Mesendoderm (in vitro differentiated cells): ENCODE measurements at regions not wholly inside any gene's neighbourhood (a gene's known extent, or its start where the extent isn't known, plus 50 kb on each side); places are given as distances from the start of the nearest gene placed in this dataset.
"Not testable (repeated sequence)": the region's sequence is repeated elsewhere in the genome, so short reads cannot be mapped to it uniquely, and the experiment has no call there.

Experiments used
- DNase-seq: peaks from one replicate; pipeline ENCODE4 v3.0.0; 2013
- H2AK5ac ChIP-seq: 2 replicates; pipeline ENCODE4 v1.6.1; 2013; ENCODE audit warnings: low read length, inconsistent platforms
- H2BK120ac ChIP-seq: 2 replicates; pipeline ENCODE4 v1.6.1; 2013; ENCODE audit warnings: low read depth, mild to moderate bottlenecking, low read length, moderate library complexity, mixed read lengths
- H2BK15ac ChIP-seq: replicated peaks from 2 replicates; pipeline ENCODE4 v1.6.1; 2013; ENCODE audit warnings: low read depth, mild to moderate bottlenecking, moderate library complexity
- H2BK5ac ChIP-seq: 2 replicates; pipeline ENCODE4 v1.6.1; 2013; ENCODE audit warnings: low read length, inconsistent platforms
- H3K18ac ChIP-seq: 2 replicates; pipeline ENCODE4 v1.6.1; 2013; ENCODE audit warnings: mild to moderate bottlenecking, low read length, mixed read lengths
- H3K23ac ChIP-seq: one replicate; pipeline ENCODE4 v1.6.1; 2013; ENCODE audit warnings: low read length
- H3K27ac ChIP-seq: 2 replicates; pipeline ENCODE4 v1.5.1; 2013; ENCODE audit warnings: low read depth, mild to moderate bottlenecking, inconsistent platforms, low read length, moderate library complexity
- H3K27me3 ChIP-seq: 2 replicates; pipeline ENCODE4 v1.6.1; 2013; ENCODE audit warnings: low read length, control low read depth, mild to moderate bottlenecking, inconsistent platforms; ENCODE audit not compliant: insufficient read depth, poor library complexity
- H3K36me3 ChIP-seq: 2 replicates; pipeline ENCODE4 v1.6.1; 2013; ENCODE audit warnings: low read length, inconsistent platforms; ENCODE audit not compliant: control insufficient read depth, insufficient read depth
- H3K4ac ChIP-seq: one replicate; pipeline ENCODE4 v1.6.1; 2013; ENCODE audit warnings: low read depth, mild to moderate bottlenecking, low read length, moderate library complexity
- H3K4me1 ChIP-seq: 2 replicates; pipeline ENCODE4 v1.6.1; 2013; ENCODE audit warnings: low read depth, low read length, inconsistent platforms; ENCODE audit not compliant: control insufficient read depth
- H3K4me2 ChIP-seq: 2 replicates; pipeline ENCODE4 v1.6.1; 2013; ENCODE audit warnings: low read length
- H3K4me3 ChIP-seq: 2 replicates; pipeline ENCODE4 v1.5.1; 2013; ENCODE audit warnings: mild to moderate bottlenecking, low read length
- H3K56ac ChIP-seq: one replicate; pipeline ENCODE4 v1.6.1; 2013; ENCODE audit warnings: low read length
- H3K79me1 ChIP-seq: 2 replicates; pipeline ENCODE4 v1.6.1; 2013; ENCODE audit warnings: low read length, inconsistent platforms
- H3K79me2 ChIP-seq: 2 replicates; pipeline ENCODE4 v1.6.1; 2013; ENCODE audit warnings: mild to moderate bottlenecking, low read length; ENCODE audit not compliant: control insufficient read depth, insufficient read depth
- H3K9ac ChIP-seq: 2 replicates; pipeline ENCODE4 v1.6.1; 2013; ENCODE audit warnings: low read length, inconsistent platforms
- H4K5ac ChIP-seq: one replicate; pipeline ENCODE4 v1.6.1; 2013; ENCODE audit warnings: low read length
- H4K8ac ChIP-seq: one replicate; pipeline ENCODE4 v1.6.1; 2013; ENCODE audit warnings: low read depth, mild to moderate bottlenecking, control low read depth, low read length, moderate library complexity
- WGBS: extraction: QIAGEN DNeasy Blood & Tissue Kit; methylation state at CpG from one replicate; pipeline ENCODE4 v1.1.7; 2013; ENCODE audit warnings: low lambda C conversion rate, missing lambda C conversion rate; ENCODE audit not compliant: insufficient coverage; ENCODE audit errors: extremely low coverage; 5-methylcytosine and 5-hydroxymethylcytosine counted together

- H2BK120ac ChIP-seq, H3K27ac ChIP-seq, DNase-seq, H3K4ac ChIP-seq, H3K79me2 ChIP-seq, H4K8ac ChIP-seq, H2BK15ac ChIP-seq, H3K27me3 ChIP-seq, H3K4me3 ChIP-seq, H3K23ac ChIP-seq, H3K4me1 ChIP-seq, H3K4me2 ChIP-seq, H3K36me3 ChIP-seq, H3K9ac ChIP-seq, H3K79me1 ChIP-seq, H3K18ac ChIP-seq, H3K56ac ChIP-seq, H2AK5ac ChIP-seq, H2BK5ac ChIP-seq, H4K5ac ChIP-seq: not testable (repeated sequence)
- WGBS = no CpG with 5 or more reads among the region's 6 CpGs
Measured at GRCh38 chr16:16448423-16448822, 69.5 kb downstream of the NPIPA7 start.

GRCh38 chr16:16449712-16450237, 70.8 kb downstream of the NPIPA7 start:
- H3K4ac ChIP-seq, H3K4me1 ChIP-seq, H4K8ac ChIP-seq, H3K18ac ChIP-seq, H2BK120ac ChIP-seq, H3K36me3 ChIP-seq, H2BK15ac ChIP-seq, H3K27me3 ChIP-seq, H3K79me1 ChIP-seq, H3K4me3 ChIP-seq, H3K56ac ChIP-seq, H2AK5ac ChIP-seq, H4K5ac ChIP-seq, H2BK5ac ChIP-seq, H3K23ac ChIP-seq, H3K79me2 ChIP-seq, H3K4me2 ChIP-seq, DNase-seq, H3K9ac ChIP-seq, H3K27ac ChIP-seq: not testable (repeated sequence)
- no CpG with 5 or more reads among the region's 4 CpGs for WGBS

GRCh38 chr16:16451721-16452410, 72.9 kb downstream of the NPIPA7 start:
- DNase-seq, H3K18ac ChIP-seq, H3K79me1 ChIP-seq, H3K4me2 ChIP-seq, H2BK120ac ChIP-seq, H3K4me3 ChIP-seq, H3K56ac ChIP-seq, H2BK15ac ChIP-seq, H3K27me3 ChIP-seq, H4K8ac ChIP-seq, H3K4me1 ChIP-seq, H2AK5ac ChIP-seq, H3K27ac ChIP-seq, H3K36me3 ChIP-seq, H3K79me2 ChIP-seq, H4K5ac ChIP-seq, H3K4ac ChIP-seq, H3K23ac ChIP-seq, H3K9ac ChIP-seq, H2BK5ac ChIP-seq: not testable (repeated sequence)
- WGBS = no CpG with 5 or more reads among the region's 10 CpGs

GRCh38 chr16:16458579-16458978, 79.6 kb downstream of the NPIPA7 start:
- WGBS = no CpG with 5 or more reads among the region's 5 CpGs
- H3K18ac ChIP-seq, H3K79me2 ChIP-seq: not testable (repeated sequence)

GRCh38 chr16:16463792-16464191, 84.9 kb downstream of the NPIPA7 start:
- H3K36me3 ChIP-seq, H4K5ac ChIP-seq, H3K27me3 ChIP-seq, H2BK120ac ChIP-seq, H3K23ac ChIP-seq, H3K9ac ChIP-seq, H3K79me1 ChIP-seq, H3K56ac ChIP-seq, H4K8ac ChIP-seq, H2AK5ac ChIP-seq, H3K27ac ChIP-seq, H3K4me2 ChIP-seq, H3K4me1 ChIP-seq, H3K18ac ChIP-seq, H3K4ac ChIP-seq, H2BK15ac ChIP-seq, H3K79me2 ChIP-seq, DNase-seq, H3K4me3 ChIP-seq, H2BK5ac ChIP-seq: not testable (repeated sequence)
- no CpG with 5 or more reads among the region's 6 CpGs for WGBS

More at GRCh38 chr16:16458579-16458978, 79.6 kb downstream of the NPIPA7 start:
- H2BK120ac ChIP-seq, H2AK5ac ChIP-seq, H3K56ac ChIP-seq, H3K23ac ChIP-seq, H3K4ac ChIP-seq, H3K4me2 ChIP-seq, H3K36me3 ChIP-seq, H3K27ac ChIP-seq, H4K5ac ChIP-seq, H3K4me1 ChIP-seq, H2BK5ac ChIP-seq, H3K79me1 ChIP-seq, DNase-seq, H3K27me3 ChIP-seq, H3K4me3 ChIP-seq, H4K8ac ChIP-seq, H3K9ac ChIP-seq, H2BK15ac ChIP-seq: not testable (repeated sequence)

- not testable (repeated sequence) for H3K4me2 ChIP-seq
Measured at GRCh38 chr16:16488919-16489318, 110.0 kb downstream of the NPIPA7 start.

More at GRCh38 chr16:16488919-16489318, 110.0 kb downstream of the NPIPA7 start:
- H3K4ac ChIP-seq, H2BK5ac ChIP-seq, DNase-seq, H4K8ac ChIP-seq, H3K23ac ChIP-seq, H3K4me1 ChIP-seq, H3K79me2 ChIP-seq, H4K5ac ChIP-seq, H3K4me3 ChIP-seq, H3K27me3 ChIP-seq, H3K36me3 ChIP-seq, H2AK5ac ChIP-seq, H3K9ac ChIP-seq, H3K27ac ChIP-seq, H3K18ac ChIP-seq, H3K56ac ChIP-seq, H2BK15ac ChIP-seq, H2BK120ac ChIP-seq, H3K79me1 ChIP-seq: not testable (repeated sequence)
- WGBS = no CpG with 5 or more reads among the region's 4 CpGs
